Kidney tubule cell (primary cell): ENCODE measurements at regions not wholly inside any gene's neighbourhood (a gene's known extent, or its start where the extent isn't known, plus 50 kb on each side); places are given as distances from the start of the nearest gene placed in this dataset.

ENCODE experiments used
- DNase-seq: peaks from one replicate; pipeline ENCODE4 v3.0.0-alpha.2; 2018; ENCODE audit warnings: low spot score

DNA sequence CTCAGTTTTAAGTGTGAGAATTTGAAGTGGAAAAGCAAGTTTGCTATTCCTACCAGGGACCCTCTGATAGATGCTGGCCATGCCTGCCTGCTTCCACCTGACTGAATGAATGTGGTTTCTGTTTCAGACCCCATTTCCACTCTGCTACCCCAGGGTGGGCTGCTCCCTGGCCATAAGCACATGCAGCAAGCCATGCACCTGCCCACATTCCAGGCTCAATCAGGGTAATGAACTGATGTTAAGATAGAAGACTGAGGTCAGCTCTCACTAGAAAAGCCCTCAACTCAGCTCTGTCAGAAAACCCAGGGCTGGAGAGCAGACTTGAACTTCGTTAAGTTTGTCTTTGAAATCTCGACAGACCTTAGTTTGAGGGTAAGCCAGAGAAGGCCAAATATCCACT lies 333.9 kb downstream of the CYRIA start:
- no peak for DNase-seq

DNA sequence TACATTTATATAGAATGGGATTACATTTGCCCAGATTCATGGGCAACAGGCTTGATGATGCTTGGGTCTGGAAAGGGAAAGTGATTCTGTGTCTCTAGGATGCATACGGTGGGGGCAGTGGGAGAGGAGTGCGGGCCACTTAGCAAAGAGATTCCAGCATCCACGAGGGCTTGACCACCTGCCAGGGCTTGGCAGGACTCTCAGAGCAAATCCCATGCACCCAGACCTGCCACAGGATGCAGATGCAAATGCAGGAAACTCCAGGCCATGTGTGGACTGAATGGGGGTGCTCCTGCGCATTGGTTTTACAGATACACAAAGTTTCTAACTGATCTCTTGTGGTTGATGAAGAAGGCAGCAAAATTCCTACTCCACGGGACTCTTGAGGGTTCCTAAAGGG lies 334.7 kb downstream of the CYRIA start:
- no peak for DNase-seq

DNA sequence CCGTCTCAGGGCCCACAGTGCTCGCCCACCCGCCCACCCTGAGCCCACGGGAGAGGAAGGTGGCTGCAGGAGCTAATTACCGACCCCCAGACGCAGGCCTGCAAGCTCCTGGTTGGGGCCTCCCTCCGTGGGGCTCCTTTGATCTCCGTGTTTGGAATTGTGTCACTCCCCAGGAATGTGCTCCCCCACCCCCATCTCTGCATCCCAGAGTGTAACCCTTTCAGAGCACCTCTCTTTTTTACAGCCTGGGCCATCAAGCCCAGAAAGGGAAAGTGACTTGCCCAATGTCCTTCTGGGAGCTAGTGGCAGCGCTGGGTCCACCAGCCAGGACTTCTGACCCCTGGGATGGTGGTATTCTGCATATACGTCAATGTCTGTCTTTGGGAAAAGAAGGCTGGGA lies 335.1 kb downstream of the CYRIA start:
- DNase-seq, result peak; percentile 13

DNA sequence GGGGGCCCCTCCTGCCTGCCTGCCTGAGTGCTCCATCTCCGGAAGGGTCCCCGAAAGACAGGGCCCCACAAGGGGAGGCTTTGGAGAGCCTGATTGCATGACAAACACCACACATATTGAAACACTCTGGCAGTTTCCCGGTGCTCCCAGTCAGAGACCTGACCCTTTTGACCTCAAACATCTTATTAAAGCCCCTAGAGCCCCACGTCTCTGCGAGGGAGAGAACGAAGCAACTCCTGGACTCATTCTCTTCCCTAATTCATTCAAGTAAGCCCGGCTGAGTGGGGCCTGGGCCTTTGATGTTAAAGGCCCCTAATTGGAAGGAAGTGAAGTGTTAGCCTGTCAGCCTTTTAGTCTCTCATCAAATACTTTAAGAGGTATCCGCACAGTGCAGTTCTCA lies 335.6 kb downstream of the CYRIA start:
- DNase-seq, result no peak

DNA sequence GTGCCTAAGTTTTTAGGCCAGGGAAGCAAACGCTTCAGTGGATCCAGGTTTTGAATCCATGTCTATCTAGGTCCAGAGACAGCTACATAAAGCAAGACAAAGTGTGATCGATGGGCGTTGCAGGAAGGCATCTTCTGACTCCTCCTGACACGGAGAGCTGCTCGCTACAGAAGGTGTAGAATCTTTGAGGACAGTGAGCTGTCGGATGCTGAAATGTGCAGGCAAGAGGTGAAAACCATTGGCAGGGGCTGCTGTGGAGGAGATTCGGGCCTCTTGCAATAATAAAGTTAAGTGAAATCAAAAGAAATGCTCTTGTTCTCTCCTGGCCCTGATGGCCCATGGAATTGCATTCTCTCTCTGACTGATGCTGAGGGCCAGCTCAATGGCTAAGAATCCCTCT lies 336.2 kb downstream of the CYRIA start:
- no peak for DNase-seq

DNA sequence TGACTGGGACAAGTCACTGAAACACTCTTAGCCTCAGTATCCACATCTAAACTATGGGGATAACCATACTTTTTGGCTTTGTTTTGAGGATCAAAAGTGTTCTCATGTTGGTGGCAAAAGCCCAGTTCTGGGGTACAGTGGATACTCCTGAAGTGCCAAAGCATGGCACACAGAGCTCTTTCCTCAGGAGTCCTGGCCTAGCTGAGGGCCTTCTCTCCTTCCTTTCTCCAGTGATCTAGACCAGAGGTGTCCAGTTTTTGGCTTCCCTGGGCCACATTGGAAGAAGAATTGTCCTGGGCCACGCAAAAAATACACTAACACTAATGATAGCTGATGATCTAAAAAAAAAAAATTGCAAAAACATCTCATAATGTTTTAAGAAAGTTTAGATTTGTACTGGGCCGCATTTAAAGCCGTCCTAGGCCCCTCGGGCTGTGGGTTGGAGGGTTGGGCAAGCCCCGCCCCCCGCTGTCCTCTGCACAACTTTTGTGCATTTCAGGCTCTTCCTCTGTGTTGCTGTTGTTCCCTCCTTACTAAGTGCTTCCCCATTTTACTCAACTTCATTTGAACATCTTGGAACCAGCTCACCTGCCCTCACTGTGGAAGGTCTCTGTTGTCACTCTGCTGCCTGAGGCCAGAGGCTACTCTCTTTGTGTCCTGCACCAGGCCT lies 337.0 kb downstream of the CYRIA start:
- no peak for DNase-seq

DNA sequence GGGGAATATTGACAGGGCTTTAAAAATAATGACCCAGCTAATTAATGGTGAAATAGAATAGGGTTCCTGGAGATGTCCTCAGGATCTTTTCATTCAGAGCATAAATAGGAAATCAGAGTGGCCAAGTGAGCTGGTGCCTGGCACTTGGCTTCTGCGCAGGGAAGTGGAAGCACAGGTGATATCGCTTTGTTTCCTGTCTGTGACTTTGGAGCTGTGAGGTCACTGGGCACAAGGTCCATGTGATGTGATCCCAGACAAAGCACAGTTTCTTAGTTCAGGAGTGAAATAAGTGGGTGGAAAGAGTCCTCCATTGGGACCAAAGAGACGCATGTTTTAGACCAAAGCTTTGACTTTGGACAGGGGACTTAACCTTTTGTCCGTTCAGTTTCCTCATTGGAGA lies 338.3 kb downstream of the CYRIA start:
- no peak for DNase-seq

DNA sequence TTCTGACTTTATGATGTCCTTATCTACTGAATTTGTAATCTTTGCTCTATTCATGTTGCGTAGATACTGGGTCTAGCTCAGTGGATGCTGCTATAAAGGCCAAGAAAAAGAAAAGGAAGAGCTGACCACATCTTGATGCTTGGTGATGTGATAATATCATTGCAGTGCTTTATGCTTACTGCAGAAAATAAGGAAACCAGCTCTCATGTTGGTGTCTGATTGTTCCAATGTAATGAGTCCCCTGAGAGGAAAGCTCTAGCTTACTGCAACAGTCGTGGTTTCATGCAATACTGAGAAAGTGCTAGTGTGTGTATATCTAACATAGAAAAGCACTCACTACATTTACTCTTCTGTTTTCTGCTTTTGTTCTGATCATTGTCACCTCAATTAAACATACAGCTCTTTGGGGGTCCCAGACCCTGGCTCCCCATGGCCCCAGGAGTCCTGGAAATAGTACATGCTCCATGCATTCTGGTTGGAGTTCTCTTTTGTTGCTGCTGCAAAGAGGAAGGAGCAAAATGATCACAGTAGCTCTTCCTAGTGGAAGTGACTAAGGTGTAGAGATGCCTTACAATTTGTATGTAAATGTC lies 338.8 kb downstream of the CYRIA start:
- DNase-seq, result no peak

DNA sequence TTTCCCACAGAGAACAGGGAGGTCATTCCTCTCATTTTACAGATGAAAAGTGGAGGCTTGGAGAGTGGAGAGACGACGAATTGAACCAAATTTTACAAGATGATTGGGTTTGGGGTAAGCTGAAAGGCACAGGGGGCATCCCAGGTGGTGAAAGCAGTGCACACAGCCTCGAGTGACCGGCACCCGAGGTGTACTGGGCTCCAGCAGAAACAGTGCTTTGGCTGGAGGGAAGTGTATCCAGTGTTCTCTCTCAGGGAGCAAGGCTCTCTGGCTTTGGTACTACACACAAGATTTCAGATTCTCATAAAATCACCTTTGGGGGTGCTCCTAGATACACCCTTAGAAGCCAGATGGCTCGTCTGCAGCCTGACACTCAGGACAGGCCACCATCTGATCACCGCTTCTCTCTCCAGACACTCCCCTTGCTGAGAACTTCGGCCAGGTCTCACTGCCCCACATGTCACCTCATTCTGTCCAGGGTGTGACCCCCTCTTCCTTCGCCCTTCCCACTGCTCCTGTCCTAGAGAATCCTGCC lies 339.6 kb downstream of the CYRIA start:
- no peak for DNase-seq

DNA sequence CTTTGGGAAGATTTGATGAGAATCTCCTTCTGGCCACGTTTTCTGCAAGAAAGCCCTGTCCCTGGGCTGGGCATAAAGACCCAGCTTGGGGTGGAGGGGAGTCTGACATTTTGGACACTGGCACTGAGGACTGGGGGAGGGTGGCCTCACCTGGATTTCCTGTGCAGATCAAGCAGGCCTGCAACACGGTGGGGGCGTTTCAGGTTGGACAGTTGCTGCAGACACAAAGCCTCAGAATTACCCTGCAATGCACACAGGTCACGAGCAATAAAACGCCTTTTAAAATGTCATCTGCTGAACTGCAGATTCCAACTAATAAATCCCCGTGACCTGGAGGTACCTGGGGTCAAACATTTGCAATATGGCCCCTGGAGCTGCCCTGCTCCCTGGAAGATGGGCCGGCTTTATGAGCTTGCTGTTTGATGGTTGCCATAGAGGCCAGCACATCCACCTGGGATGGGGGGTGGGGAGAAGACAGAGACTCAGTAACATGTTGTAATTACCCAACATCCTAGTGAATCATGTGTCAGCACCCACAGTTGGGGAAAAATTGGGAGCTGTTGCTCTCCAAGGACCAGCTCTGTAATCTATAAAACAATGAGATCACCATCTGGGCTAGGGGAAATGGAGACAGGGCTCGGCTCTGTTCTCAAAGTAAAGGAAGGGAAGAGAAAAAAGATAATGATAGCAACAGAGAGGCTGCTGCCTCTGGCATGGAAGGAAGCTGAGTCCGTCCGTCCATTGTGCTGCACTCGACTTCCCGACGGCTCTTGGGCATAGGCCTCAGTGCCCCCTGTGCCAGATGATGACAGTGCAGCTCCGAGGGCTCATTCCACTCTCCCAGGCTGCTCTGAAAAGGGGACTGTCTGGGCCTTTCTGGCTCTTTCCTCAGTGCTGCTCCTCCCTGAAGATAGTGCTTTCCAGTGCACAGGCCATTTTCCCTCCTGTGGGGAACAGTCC lies 340.3 kb downstream of the CYRIA start:
- no peak for DNase-seq

DNA sequence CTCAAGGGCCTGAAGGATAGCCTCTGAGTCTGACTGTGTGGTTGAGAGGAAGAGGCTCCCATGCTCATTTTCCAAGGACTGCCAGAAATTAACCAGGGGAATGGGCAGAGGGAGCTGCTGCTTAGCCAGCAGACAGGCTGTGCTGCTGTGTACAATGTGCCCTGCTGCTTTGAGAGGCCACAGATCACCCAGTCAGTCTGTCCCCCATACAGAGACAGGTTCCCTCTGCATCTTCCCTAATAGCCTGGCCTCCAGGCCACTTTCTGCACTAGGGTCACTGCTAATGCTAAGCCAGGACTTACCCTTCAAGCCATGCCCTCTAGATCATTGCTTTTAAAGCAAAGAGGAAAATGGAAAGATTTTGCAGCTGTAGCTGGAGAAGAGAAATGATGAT lies 341.1 kb downstream of the CYRIA start:
- no peak for DNase-seq

DNA sequence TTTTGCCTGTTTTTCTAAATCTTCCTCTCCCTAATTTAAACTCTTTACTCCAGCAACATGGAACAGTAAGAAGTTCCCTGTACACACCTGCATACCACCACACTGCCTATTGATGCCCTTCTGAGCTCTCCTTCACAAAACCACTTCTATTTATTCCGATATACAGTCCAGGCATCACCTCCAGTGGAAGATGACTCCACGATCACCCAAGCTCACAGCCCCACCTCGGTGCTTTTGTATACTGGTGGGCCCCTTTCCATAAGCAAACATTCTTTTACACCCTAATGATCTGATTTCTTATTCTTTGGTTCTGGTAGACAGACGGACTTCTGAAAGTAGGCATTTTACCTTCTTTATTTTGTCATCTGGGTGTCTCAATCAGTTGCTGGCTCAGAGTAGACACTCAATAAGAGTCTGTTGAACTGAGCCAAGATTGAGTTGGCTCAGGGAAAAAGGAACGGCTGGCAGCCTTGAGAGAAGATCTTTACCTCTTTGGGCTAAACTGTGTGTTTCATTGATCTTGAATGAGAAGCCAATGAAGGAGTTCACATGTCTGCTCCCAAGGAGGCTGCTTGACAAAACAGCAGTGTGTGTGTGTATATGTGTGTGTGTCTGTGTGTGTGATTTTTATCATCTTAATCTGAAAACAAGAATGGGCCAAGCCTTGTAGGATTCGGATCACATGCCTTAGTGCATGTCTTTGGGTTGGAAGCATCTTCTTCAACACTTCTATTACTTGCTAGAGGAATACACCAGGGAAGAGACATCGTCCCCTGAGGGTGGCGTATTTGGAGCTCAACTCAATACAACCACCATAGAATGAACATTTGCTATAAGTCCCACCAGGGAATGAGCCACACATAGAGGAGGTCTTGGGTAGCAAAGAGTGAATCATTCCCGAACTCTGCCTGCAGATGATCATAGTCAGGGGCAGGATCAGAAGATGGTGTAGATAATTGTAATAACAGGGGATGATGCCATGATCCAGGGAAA lies 341.8 kb downstream of the CYRIA start:
- DNase-seq, result no peak

DNA sequence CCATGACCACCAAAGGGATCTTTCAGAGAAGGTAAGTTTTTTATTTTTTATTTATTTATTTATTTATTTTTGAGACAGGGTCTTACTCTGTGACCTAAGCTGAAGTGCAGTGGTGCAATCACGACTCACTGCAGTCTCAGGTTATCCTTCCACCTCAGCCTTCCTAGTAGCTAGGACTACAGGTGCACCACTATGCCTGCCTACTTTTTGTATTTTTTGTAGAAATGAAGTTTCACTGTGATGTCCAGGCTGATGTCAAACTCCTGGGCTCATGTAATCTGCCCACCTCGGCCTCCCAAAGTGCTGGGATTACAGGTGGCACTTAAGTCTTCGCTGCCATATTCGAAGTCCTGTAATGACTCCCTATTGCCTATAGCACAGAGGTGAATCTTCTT lies 342.5 kb downstream of the CYRIA start:
- no peak for DNase-seq

DNA sequence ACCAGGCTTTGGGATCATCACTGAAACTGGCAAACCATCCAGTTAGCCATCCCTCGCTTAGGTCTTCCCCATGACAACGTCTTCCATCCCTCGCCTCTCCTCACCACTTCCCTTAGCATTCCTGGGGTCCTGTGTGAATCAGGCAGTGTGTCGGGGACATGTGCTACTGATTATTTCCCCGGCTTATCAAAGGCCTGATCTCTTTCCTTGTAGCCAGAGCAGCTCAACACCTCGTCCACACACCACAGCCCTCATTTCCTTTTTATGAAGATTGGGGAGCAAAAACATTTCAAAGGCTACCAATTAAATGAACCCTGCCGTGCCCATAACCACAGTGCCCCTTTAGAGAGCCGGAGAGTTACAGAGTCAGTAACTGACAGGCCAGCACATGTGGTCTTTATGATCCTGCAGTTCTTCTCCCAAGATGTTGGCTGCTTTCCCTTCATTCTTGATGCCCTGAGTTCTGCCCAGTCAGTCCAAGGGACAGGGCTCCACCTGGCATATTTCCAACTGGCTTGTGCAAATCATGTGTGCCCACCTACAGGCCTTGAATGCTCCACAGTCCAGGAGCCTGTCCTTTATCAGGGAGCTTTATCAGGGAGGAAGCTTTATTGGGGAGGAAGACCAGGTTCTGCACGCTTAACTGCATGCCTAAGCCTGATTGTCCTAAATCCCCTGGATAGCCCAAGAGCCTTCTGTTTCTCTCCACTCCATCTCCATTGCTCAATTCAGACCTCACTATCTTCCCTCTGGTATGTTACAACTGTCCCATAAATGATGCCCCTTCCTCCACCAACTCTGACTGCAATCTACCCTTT lies 343.1 kb downstream of the CYRIA start:
- DNase-seq, result no peak

DNA sequence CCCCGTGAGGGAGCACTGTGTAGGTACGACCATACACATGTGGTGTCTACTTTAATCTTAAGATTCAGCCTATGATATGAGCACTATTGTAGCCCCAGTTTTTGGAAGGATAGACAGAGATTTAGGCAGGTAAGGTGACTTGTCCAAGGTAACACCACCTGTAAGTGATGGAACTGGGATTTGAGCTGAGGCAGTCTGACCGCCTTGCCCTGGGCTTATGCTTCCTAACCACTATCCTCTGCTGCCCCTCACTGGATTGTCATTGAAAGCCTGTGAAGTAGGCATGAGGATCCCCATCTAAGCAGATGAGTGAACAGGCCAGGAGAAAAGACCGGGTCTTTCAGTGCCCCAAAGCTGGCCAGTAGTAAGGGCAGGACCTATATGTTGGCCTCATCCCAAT lies 343.8 kb downstream of the CYRIA start:
- DNase-seq, result no peak

DNA sequence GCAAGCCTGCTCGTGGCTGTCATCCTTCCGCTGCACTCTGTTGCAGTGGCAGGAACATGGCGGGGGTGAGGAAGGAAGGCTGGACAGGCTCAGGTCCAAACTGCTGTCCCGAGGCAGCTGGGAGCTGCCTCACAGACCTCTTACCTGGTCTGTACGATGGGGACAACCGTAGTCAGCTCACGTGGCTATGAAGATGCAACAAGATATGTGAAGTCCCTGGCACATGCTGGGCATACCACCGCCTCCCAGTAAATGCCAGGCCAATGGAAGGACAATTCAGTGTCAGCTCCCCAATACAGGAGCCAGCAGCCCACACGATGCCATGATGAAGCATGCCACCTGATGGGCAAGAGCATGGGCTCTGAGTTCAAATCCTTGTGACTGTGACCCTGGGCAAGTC lies 344.4 kb downstream of the CYRIA start:
- no peak for DNase-seq

DNA sequence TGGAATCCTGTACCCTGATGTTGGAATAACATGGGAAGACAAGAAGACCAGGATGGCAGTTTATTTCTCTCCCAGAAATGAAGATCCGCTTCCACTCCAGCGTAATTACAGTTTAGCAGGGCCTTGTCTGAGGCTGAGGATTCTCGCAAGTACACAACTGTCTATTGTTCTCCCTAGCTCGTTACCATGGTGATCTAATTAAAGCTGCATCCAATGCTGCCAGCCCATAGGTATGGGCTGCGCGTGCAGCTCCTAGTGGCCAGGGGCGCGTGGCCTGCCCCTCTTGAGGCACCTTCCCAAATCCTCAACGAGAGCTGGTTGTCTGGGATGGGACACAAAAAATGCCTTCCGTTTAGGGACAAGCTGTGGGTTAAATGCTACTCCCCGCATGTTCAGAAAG lies 344.9 kb downstream of the CYRIA start:
- no peak for DNase-seq

DNA sequence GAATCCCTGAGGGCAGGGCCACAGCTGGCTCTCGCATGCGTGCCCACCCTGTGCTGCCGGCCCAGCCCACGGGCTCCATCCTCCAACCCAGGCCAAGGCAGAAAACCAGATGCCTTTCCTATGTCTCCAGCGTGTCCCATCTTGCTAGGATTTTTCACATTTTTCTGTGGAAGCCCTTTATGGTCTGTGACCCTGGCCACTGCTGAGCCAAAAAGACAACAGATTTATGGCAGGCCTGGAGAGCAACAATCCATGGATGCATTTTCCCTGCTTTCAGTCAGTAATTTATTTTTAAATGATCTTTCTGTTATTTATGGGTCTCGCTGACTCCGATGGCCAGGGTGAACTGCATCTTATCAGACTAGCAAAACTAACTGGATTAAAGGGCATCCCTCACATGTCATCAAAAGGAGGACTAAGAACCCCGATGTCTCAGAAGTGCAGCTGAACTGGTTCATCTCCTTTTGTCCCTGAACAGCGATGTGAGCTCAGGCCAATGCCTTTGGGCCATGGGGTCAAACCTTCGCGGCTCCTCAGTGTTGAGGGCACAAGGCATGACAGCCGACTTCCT lies 346.0 kb downstream of the CYRIA start:
- DNase-seq, result no peak

DNA sequence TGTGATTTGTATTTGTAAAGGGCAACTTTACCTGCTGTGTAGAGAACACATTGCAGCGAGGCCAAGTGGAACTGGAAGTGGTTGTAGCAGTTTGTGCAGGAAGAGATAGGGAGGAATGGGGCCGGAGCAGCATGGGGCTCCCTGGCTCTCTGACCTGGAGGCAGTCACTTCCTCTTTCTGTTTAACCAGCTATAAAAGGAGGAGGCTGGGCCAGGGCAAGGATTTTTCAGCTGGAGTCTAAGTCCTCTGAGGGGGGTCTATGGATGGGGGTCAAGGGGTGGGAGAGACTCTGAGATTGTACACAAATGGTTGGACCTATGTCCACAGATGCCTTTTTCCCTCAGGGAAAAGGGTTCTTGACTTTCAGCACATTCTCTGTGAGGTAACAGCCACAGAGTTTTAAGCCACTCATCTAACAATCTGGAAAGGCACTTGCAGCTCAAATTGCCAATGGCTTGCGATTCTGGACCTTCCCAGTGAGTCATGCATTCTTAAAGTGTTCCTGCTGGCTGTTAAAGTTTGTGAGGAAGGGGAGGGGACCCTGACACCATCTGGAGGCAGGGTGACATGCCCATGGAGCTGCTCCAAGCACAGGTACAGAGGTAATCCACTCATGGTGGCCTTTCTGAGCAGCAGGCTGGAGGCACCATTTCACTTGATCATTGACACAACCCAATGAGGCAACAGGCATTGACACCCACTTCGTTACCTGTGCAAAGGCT lies 347.0 kb downstream of the CYRIA start:
- no peak for DNase-seq

DNA sequence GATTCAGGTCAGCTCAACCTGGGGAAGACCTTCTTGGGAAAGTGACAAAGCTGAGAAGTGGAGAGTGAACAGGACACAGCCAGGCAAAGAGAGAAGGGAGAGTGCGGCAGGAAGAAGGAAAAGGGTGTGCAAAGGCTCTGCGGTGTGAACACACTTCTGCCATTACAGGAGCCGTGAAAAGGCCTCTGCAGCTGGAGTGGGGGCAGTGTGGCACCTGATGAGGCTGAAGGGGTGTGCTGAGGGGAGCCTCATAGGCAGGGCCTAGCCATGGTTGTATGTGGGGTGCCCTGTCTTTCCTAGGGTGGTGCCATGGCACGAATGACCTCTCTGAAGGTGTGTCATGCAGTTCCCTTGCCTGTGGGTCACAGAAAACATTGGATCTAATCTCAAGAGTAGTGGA lies 347.6 kb downstream of the CYRIA start:
- no peak for DNase-seq
